Activated naive CD4-positive, alpha-beta T cell treated with anti-CD3 and anti-CD28 coated beads for 36 hours (primary cell): ENCODE measurements at regions not wholly inside any gene's neighbourhood (a gene's known extent, or its start where the extent isn't known, plus 50 kb on each side); places are given as distances from the start of the nearest gene placed in this dataset.
A peak's percentile ranks its signal among the peaks of the same experiment; 100 is the strongest.
"Not testable (repeated sequence)": the region's sequence is repeated elsewhere in the genome, so short reads cannot be mapped to it uniquely, and the experiment has no call there.

Source experiments
- CTCF ChIA-PET: fragments of 350-600 bp; sonication (Branson Sonifier 250); formaldehyde crosslinking; loops from one replicate; lab custom pipeline; 2021; ENCODE audit warnings: antibody characterized with exemption; lab: Charles Lee
- DNase-seq: peaks from one replicate; pipeline ENCODE4 v3.0.0-alpha.2; 2020
- H3K27ac Mint-ChIP-seq: one replicate; pipeline ENCODE4 v1.8.0; 2021; ENCODE audit warnings: mild to moderate bottlenecking, mixed read lengths
- H3K27me3 Mint-ChIP-seq: one replicate; pipeline ENCODE4 v1.8.0; 2021; ENCODE audit warnings: low read depth, mixed read lengths
- H3K36me3 Mint-ChIP-seq: one replicate; pipeline ENCODE4 v1.8.0; 2021; ENCODE audit warnings: low read depth, mixed read lengths
- H3K4me1 Mint-ChIP-seq: one replicate; pipeline ENCODE4 v1.8.0; 2021; ENCODE audit warnings: low read depth, mixed read lengths
- H3K4me3 Mint-ChIP-seq: one replicate; pipeline ENCODE4 v1.8.0; 2021; ENCODE audit warnings: mild to moderate bottlenecking, moderate library complexity, mixed read lengths
- H3K9me3 Mint-ChIP-seq: one replicate; pipeline ENCODE4 v1.8.0; 2021; ENCODE audit warnings: mixed read lengths
- intact Hi-C: fragments of 100-400 bp; cut with micrococcal nuclease; formaldehyde crosslinking; loops from one replicate; pipeline ENCODE4 v1.15.1; 2023

- H3K4me3 Mint-ChIP-seq, CTCF ChIA-PET, H3K36me3 Mint-ChIP-seq, H3K9me3 Mint-ChIP-seq, H3K27me3 Mint-ChIP-seq, H3K4me1 Mint-ChIP-seq, DNase-seq, intact Hi-C loops, H3K27ac Mint-ChIP-seq: not testable (repeated sequence)
Observed at GRCh38 chr15:44817797-44818196, 81.5 kb downstream of the TRIM69 start.

GRCh38 chr15:44819331-44819987 is 83.1 kb downstream of the TRIM69 start:
- H3K27me3 Mint-ChIP-seq, H3K4me3 Mint-ChIP-seq, H3K4me1 Mint-ChIP-seq, H3K9me3 Mint-ChIP-seq, CTCF ChIA-PET, H3K27ac Mint-ChIP-seq, H3K36me3 Mint-ChIP-seq, DNase-seq, intact Hi-C loops: not testable (repeated sequence)

- H3K9me3 Mint-ChIP-seq, H3K4me3 Mint-ChIP-seq, H3K36me3 Mint-ChIP-seq, DNase-seq, intact Hi-C loops, H3K4me1 Mint-ChIP-seq, CTCF ChIA-PET, H3K27ac Mint-ChIP-seq, H3K27me3 Mint-ChIP-seq: not testable (repeated sequence)
Observed at GRCh38 chr15:44820535-44820934, 84.2 kb downstream of the TRIM69 start.

GRCh38 chr15:44820967-44821366 is 84.6 kb downstream of the TRIM69 start:
- H3K4me1 Mint-ChIP-seq, H3K9me3 Mint-ChIP-seq, H3K27ac Mint-ChIP-seq, H3K27me3 Mint-ChIP-seq, CTCF ChIA-PET, DNase-seq, H3K4me3 Mint-ChIP-seq, H3K36me3 Mint-ChIP-seq, intact Hi-C loops: not testable (repeated sequence)

- H3K36me3 Mint-ChIP-seq, intact Hi-C loops, H3K27me3 Mint-ChIP-seq, H3K9me3 Mint-ChIP-seq, DNase-seq, H3K4me1 Mint-ChIP-seq, H3K27ac Mint-ChIP-seq, H3K4me3 Mint-ChIP-seq, CTCF ChIA-PET: not testable (repeated sequence)
Observed at GRCh38 chr15:44824277-44825145, 88.2 kb downstream of the TRIM69 start.

- H3K9me3 Mint-ChIP-seq, H3K27ac Mint-ChIP-seq, H3K4me3 Mint-ChIP-seq, DNase-seq, H3K27me3 Mint-ChIP-seq, CTCF ChIA-PET, H3K36me3 Mint-ChIP-seq, intact Hi-C loops: not testable (repeated sequence)
- H3K4me1 Mint-ChIP-seq, result peaks cover 10% of the 10 kb centered on the region
Observed at GRCh38 chr15:44826583-44826982, 90.3 kb downstream of the TRIM69 start.

GRCh38 chr15:44828229-44828914 is 92.0 kb downstream of the TRIM69 start:
- H3K27ac Mint-ChIP-seq, H3K36me3 Mint-ChIP-seq, H3K9me3 Mint-ChIP-seq, DNase-seq, H3K4me3 Mint-ChIP-seq, CTCF ChIA-PET, intact Hi-C loops, H3K27me3 Mint-ChIP-seq: not testable (repeated sequence)
- peaks cover 13% of the 10 kb centered on the region for H3K4me1 Mint-ChIP-seq

GRCh38 chr15:44829150-44829549 is 92.8 kb downstream of the TRIM69 start:
- H3K27ac Mint-ChIP-seq, CTCF ChIA-PET, DNase-seq, H3K4me3 Mint-ChIP-seq, H3K36me3 Mint-ChIP-seq, intact Hi-C loops, H3K27me3 Mint-ChIP-seq, H3K9me3 Mint-ChIP-seq: not testable (repeated sequence)
- H3K4me1 Mint-ChIP-seq, result peaks cover 13% of the 10 kb centered on the region

- peak; percentile 43 for DNase-seq
- CTCF ChIA-PET, H3K27me3 Mint-ChIP-seq, H3K9me3 Mint-ChIP-seq, H3K4me3 Mint-ChIP-seq, intact Hi-C loops, H3K36me3 Mint-ChIP-seq: not testable (repeated sequence)
- Mint-ChIP-seq H3K4me1 (peaks cover 13% of the 10 kb centered on the region), H3K27ac (peak overlapping the region; percentile 63)
Observed at GRCh38 chr15:44830692-44831408, 94.5 kb downstream of the TRIM69 start.

- H3K4me1 Mint-ChIP-seq, result peaks cover 13% of the 10 kb centered on the region
- H3K27me3 Mint-ChIP-seq, DNase-seq, H3K9me3 Mint-ChIP-seq, intact Hi-C loops, H3K36me3 Mint-ChIP-seq, H3K27ac Mint-ChIP-seq, H3K4me3 Mint-ChIP-seq: not testable (repeated sequence)
- CTCF ChIA-PET, result interaction anchor here (0.6 kb wide), 1 partner anchor 272 kb away, joined by 6 read pairs; no protein-coding TSS in a partner anchor
Observed at GRCh38 chr15:44831409-44831741, 95.0 kb downstream of the TRIM69 start.

GRCh38 chr15:44832133-44832532 is 95.8 kb downstream of the TRIM69 start:
- H3K36me3 Mint-ChIP-seq, DNase-seq, H3K27me3 Mint-ChIP-seq, H3K27ac Mint-ChIP-seq, H3K9me3 Mint-ChIP-seq, intact Hi-C loops, H3K4me3 Mint-ChIP-seq: not testable (repeated sequence)
- H3K4me1 Mint-ChIP-seq, result peaks cover 13% of the 10 kb centered on the region
- CTCF ChIA-PET, result interaction anchor here (0.6 kb wide), 1 partner anchor 272 kb away, joined by 6 read pairs; no protein-coding TSS in a partner anchor

GRCh38 chr15:44833081-44833480 is 96.8 kb downstream of the TRIM69 start:
- H3K36me3 Mint-ChIP-seq, H3K4me3 Mint-ChIP-seq, H3K27me3 Mint-ChIP-seq, H3K27ac Mint-ChIP-seq, intact Hi-C loops, H3K9me3 Mint-ChIP-seq, DNase-seq, CTCF ChIA-PET: not testable (repeated sequence)
- peaks cover 13% of the 10 kb centered on the region for H3K4me1 Mint-ChIP-seq
